K562 (cell line): ENCODE measurements at regions not wholly inside any gene's neighbourhood (a gene's known extent, or its start where the extent isn't known, plus 50 kb on each side); places are given as distances from the start of the nearest gene placed in this dataset.
A peak's percentile ranks its signal among the peaks of the same experiment; 100 is the strongest.

ENCODE experiments used
- ATAC-seq: fragments of 200-7000 bp; cut with Tn5 transposase; 3 replicates; pipeline ENCODE4 v1.9.1; 2020; ENCODE audit warnings: moderate library complexity
- BruUV-seq: library from RNA; stranded (reverse); fragments of 400-500 nt; replicated peaks from 2 replicates; lab custom pipeline; 2021; lab: Mats Ljungman, UMichigan
- CTCF ChIA-PET: fragments of 300-600 bp; formaldehyde crosslinking; extraction: SDS; loops from one replicate; lab custom pipeline; 2021; ENCODE audit warnings: low intra/inter-chr PET ratio; lab: Yijun Ruan, JAX
- POLR2A ChIA-PET: fragments of 300-600, 350-650 bp; sonication (Branson Sonifier 250); formaldehyde crosslinking; extraction: SDS; loops from one replicate; lab custom pipeline; 2021; ENCODE audit warnings: antibody characterized with exemption, inconsistent platforms; lab: Yijun Ruan, JAX
- DNase-seq, 4 experiments: peaks; one replicate each; pipeline versions ENCODE4 v3.0.0 to v3.0.0-alpha.2; 2011 to 2018; ENCODE audit warnings: low spot score in 3 of 4, mixed read lengths in 3 of 4; ENCODE audit errors: extremely low read depth in 1 of 4
- FAIRE-seq: peaks from 2 replicates; lab custom pipeline; 2011; peaks lifted over from hg19 to GRCh38; lab: Jason Lieb, UNC
- H2AFZ ChIP-seq: 2 replicates; pipeline ENCODE4 v1.6.0; 2011; ENCODE audit warnings: low read depth, low read length, control low read depth, inconsistent platforms
- H3K27ac ChIP-seq: fragments of 200-600 bp; 3 replicates; pipeline ENCODE4 v1.8.0; 2011; ENCODE audit warnings: low read depth, mild to moderate bottlenecking, control low read depth, inconsistent platforms, low read length, moderate library complexity, mixed read lengths; ENCODE audit errors: extremely low read depth
- H3K27me3 ChIP-seq, 2 experiments: fragments of 300-600 bp in 1 of 2; 2 replicates in 1 of 2; 3 replicates in 1 of 2; pipeline versions ENCODE4 v1.6.0 to v1.8.0; 2011; ENCODE audit warnings: inconsistent platforms in 2 of 2, low read length in 2 of 2, mild to moderate bottlenecking in 1 of 2, mixed read lengths in 1 of 2, moderate library complexity in 1 of 2; ENCODE audit not compliant: control insufficient read depth in 2 of 2, insufficient read depth in 2 of 2
- H3K36me3 ChIP-seq: fragments of 300-600 bp; 3 replicates; pipeline ENCODE4 v1.8.0; 2011; ENCODE audit warnings: mild to moderate bottlenecking, low read length, inconsistent platforms; ENCODE audit not compliant: control insufficient read depth, insufficient read depth
- H3K4me1 ChIP-seq, 2 experiments: fragments of 200-600 bp in 1 of 2; replicated peaks in 1 of 2; 2 replicates in 1 of 2; 3 replicates in 1 of 2; pipeline versions ENCODE4 v1.5.1 to v1.8.0; 2011; ENCODE audit warnings: inconsistent platforms in 2 of 2, low read length in 2 of 2, mild to moderate bottlenecking in 1 of 2, mixed read lengths in 1 of 2, moderate library complexity in 1 of 2; ENCODE audit not compliant: control insufficient read depth in 2 of 2, insufficient read depth in 2 of 2
- H3K4me2 ChIP-seq: 2 replicates; pipeline ENCODE4 v1.6.1; 2011; ENCODE audit warnings: low read length, control low read depth, inconsistent platforms, mixed read lengths; ENCODE audit not compliant: insufficient read depth
- H3K4me3 ChIP-seq: fragments of 200-600 bp; sonication (generic), shearing (Covaris generic); 2 replicates; pipeline ENCODE4 v1.5.1; 2016; ENCODE audit warnings: control low read depth, inconsistent platforms
- H3K79me2 ChIP-seq: fragments of 200-600 bp; 3 replicates; pipeline ENCODE4 v1.8.0; 2011; ENCODE audit warnings: low read length, inconsistent platforms; ENCODE audit not compliant: control insufficient read depth, insufficient read depth
- H3K9ac ChIP-seq, 2 experiments: 2 replicates each; pipeline versions ENCODE4 v1.6.0 to v1.6.1; 2011; ENCODE audit warnings: low read depth in 2 of 2, low read length in 2 of 2, control low read depth in 1 of 2, inconsistent platforms in 1 of 2, mild to moderate bottlenecking in 1 of 2, mixed read lengths in 1 of 2; ENCODE audit not compliant: insufficient read depth in 1 of 2
- H3K9me1 ChIP-seq: one replicate; pipeline ENCODE4 v1.6.0; 2011; ENCODE audit warnings: inconsistent platforms, mild to moderate bottlenecking, low read length, moderate library complexity; ENCODE audit not compliant: control insufficient read depth, insufficient read depth
- H3K9me3 ChIP-seq: replicated peaks from 2 replicates; pipeline ENCODE4 v1.5.1; 2011; ENCODE audit warnings: low read depth, low read length, inconsistent platforms; ENCODE audit not compliant: control insufficient read depth, insufficient read depth
- H4K20me1 ChIP-seq: replicated peaks from 2 replicates; pipeline ENCODE4 v1.6.1; 2011; ENCODE audit warnings: low read length, inconsistent platforms, mixed read lengths; ENCODE audit not compliant: control insufficient read depth, insufficient read depth
- C11orf30 ChIP-seq: fragments of 450-650 bp; IDR thresholded peaks from 2 replicates; pipeline ENCODE4 v1.6.1; 2016; ENCODE audit warnings: low read depth, mild to moderate bottlenecking
- MAFG ChIP-seq: fragments of 450-650 bp; conservative IDR thresholded peaks from 2 replicates; pipeline ENCODE4 v1.6.1; 2016; ENCODE audit warnings: missing genetic modification characterization, missing compliant biosample characterization
- SRSF3 ChIP-seq: fragments of 200-400 bp; formaldehyde crosslinking; IDR thresholded peaks from 2 replicates; pipeline ENCODE4 v1.6.1; 2016; ENCODE audit warnings: mild to moderate bottlenecking, low read length, moderate library complexity; ENCODE audit not compliant: insufficient read depth
- ZBTB11 ChIP-seq, 3 experiments: fragments of 200-800 bp in 1 of 3; fragments of 250-450 bp in 1 of 3; fragments of 450-650 bp in 1 of 3; sonication (Bioruptor Pico) in 1 of 3; sonication (Bioruptor generic) in 1 of 3; formaldehyde crosslinking in 1 of 3; IDR thresholded peaks; 2 replicates each; pipeline versions ENCODE4 v1.6.1 to v1.8.0; 2016 to 2022; ENCODE audit warnings: mild to moderate bottlenecking in 2 of 3, missing genetic modification characterization in 2 of 3, missing compliant biosample characterization in 1 of 3, moderate library complexity in 1 of 3
- ZNF316 ChIP-seq: fragments of 450-650 bp; IDR thresholded peaks from 2 replicates; pipeline ENCODE4 v1.6.1; 2016
- WGBS: fragments of 100-300 bp; shearing (Covaris generic); methylation state at CpG from one replicate; pipeline ENCODE4 v1.1.6; 2016; ENCODE audit warnings: low coverage, mixed read lengths; ENCODE audit not compliant: insufficient coverage; ENCODE audit errors: missing lambda C conversion rate; 5-methylcytosine and 5-hydroxymethylcytosine counted together
- in situ Hi-C: fragments of 300-500 bp; cut with MboI; formaldehyde crosslinking; loops from 4 replicates; pipeline ENCODE4 v1.15.0; 2018; ENCODE audit warnings: inconsistent platforms, mixed read lengths
- intact Hi-C: fragments of 100-400 bp; cut with micrococcal nuclease; formaldehyde crosslinking; loops from 2 replicates; pipeline ENCODE4 v1.14.2; 2022

DNA sequence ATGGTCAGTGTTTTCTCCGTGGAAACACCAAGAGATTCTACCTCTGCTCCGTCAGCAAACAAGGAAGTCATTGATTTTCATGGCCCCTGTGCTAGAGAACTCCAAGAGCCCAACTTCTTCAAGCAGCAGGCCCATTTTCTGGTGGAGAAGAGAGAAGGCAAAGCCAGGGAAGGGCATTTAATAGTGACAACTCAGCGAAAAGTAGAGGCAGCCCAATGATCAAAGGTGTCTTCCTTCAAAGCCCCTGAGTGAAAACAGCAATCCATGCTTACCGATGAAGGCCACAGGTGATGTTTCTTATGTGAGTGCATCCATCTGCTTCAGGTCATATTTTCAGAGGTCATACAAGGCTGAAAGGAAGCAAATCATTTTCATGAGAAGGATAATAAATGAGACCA, 77.3 kb downstream of the VCPKMT start:
- Histone ChIP-seq H3K79me2 (no peaks in the 10 kb centered on the region), H3K27ac (no peak overlapping the region; the same call in 2 of the 3 replicates), H2AFZ (0 out of 2 replicates have a peak overlapping the region, but pooled peaks have one; percentile 40), H3K27me3 (no peaks in the 10 kb centered on the region), H3K4me3 (no peak overlapping the region), H3K4me2 (no peak overlapping the region), H3K9me3 (0 out of 2 replicates have a peak, but pooled peaks cover 2% of the 10 kb centered on the region), H3K4me1 (peaks cover 9 to 29% of the 10 kb centered on the region in 2 experiments), H3K9ac (no peak overlapping the region), H4K20me1 (no peaks in the 10 kb centered on the region), H3K36me3 (no peaks in the 10 kb centered on the region), H3K9me1 (no peaks in the 10 kb centered on the region)
- intact Hi-C loops = loop anchor here (2.0 kb wide), 1 partner anchor 64 kb away; no protein-coding TSS in a partner anchor
- POLR2A ChIA-PET = interaction anchor here (0.9 kb wide), 1 partner anchor 12 kb away, joined by 3 read pairs; no protein-coding TSS in a partner anchor
- no TSS peak for BruUV-seq
- ATAC-seq (no peak), DNase-seq (no peak), FAIRE-seq (peak; percentile 35)
- CTCF ChIA-PET = no interaction called here
- in situ Hi-C loops = no loop called here
- peak; percentile 52 for TF ChIP-seq C11orf30
- no peak for TF ChIP-seq SRSF3
- TF ChIP-seq ZNF316 = peak; percentile 68
- 0 out of 6 replicates have a peak, but pooled peaks of 1 of the 3 experiments have one; percentile 12 for TF ChIP-seq ZBTB11 (CRISPR knock-in tag; IDR thresholded peaks at IDR 0.05)
- TF ChIP-seq MAFG (tag) = peak; percentile 17; the same call in 1 of the 2 replicates
- WGBS = 58% methylated on average over 3 of the region's 4 CpGs
